ENCODE measurements at regions not wholly inside any gene's neighbourhood (a gene's known extent, or its start where the extent isn't known, plus 50 kb on each side); places are given as distances from the start of the nearest gene placed in this dataset.

DNA sequence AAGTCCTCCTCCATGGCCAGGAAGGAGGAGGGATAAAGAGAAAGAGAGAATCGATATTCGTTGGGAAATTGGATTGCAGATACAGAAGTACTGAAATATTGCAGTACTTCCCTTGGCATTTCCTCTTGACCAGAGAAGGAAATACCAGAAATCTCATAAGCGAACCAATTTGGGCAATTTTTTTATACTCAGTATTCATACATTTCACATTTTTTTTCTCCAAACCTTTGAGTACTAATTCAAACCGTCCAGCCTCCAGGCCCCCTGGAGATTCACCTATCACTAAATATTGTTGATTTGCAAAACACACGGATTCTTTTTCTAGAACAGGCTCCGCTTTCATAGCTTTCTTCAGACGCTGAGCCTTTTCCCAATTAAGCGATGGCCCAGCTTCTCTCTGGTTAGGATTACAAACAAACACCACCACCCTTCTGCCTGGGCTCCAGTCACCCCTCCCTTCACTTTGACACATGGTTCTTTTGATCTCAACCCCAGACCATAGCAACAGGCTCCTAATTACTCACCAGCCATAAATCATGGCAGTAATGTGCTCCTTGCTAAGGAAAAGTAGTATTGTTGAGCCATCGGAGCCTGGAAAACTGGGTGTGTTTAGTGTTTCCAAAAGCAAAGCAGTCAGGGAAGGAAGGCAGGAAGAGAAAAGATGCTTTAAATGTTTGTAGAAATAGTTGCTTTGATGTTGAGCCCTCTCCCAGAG lies 138.4 kb upstream of the CCDC68 start:
- H3K4me3 ChIP-seq (ENCODE audit: low read depth, low read length), result no peak overlapping the region
- no peaks in the 10 kb centered on the region for H3K27me3 ChIP-seq (ENCODE audit: control insufficient read depth, insufficient read depth, low read length)
- peak; percentile 69 for DNase-seq (ENCODE audit: low read depth)
- TF ChIP-seq, protein P1, sequence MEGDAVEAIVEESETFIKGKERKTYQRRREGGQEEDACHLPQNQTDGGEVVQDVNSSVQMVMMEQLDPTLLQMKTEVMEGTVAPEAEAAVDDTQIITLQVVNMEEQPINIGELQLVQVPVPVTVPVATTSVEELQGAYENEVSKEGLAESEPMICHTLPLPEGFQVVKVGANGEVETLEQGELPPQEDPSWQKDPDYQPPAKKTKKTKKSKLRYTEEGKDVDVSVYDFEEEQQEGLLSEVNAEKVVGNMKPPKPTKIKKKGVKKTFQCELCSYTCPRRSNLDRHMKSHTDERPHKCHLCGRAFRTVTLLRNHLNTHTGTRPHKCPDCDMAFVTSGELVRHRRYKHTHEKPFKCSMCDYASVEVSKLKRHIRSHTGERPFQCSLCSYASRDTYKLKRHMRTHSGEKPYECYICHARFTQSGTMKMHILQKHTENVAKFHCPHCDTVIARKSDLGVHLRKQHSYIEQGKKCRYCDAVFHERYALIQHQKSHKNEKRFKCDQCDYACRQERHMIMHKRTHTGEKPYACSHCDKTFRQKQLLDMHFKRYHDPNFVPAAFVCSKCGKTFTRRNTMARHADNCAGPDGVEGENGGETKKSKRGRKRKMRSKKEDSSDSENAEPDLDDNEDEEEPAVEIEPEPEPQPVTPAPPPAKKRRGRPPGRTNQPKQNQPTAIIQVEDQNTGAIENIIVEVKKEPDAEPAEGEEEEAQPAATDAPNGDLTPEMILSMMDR (IDR thresholded peaks at IDR 0.05; ENCODE audit: insufficient read depth, low read length, poor library complexity, severe bottlenecking), result no peak
- no peaks in the 10 kb centered on the region for H3K36me3 ChIP-seq (ENCODE audit: control insufficient read depth, insufficient read depth, low read length)

DNA sequence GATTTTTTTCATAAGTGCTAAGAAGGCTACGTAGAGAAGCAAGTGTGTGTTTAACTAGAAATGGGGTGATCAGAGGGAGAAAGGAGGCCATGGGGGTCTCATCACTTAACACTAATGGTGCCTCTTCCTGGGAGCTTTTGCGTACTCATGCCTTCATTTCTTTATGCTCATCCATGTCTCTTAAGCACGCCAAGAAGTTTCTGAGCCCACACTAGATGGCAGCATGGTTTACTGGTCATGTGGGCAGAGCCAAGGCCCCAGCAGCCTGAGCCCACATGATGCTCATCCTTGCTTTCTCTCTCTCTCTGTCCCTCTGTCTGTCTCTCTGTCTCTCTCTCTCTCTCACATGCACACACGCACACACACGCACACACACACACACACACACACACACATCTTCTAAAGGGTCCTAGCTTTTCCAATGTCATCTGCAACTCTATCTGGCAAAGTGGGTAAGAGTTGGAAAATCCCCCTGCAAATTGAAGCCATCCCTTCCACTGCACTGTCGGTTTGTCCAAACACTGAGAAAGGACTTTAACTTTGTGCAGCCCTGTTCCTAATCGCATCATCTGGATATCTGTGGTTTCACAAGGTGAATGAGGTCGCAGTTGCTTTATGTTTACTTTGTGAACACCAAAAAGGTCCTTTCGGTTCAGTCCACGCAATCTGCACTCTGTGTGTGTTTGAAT lies 137.1 kb upstream of the CCDC68 start:
- H3K27me3 ChIP-seq (ENCODE audit: control insufficient read depth, insufficient read depth, low read length), result no peaks in the 10 kb centered on the region
- no peak overlapping the region for H3K4me3 ChIP-seq (ENCODE audit: low read depth, low read length)
- TF ChIP-seq, protein P1 (IDR thresholded peaks at IDR 0.05; ENCODE audit: insufficient read depth, low read length, poor library complexity, severe bottlenecking), result peak; percentile 64
- no peaks in the 10 kb centered on the region for H3K36me3 ChIP-seq (ENCODE audit: control insufficient read depth, insufficient read depth, low read length)
- DNase-seq (ENCODE audit: low read depth), result no peak

DNA sequence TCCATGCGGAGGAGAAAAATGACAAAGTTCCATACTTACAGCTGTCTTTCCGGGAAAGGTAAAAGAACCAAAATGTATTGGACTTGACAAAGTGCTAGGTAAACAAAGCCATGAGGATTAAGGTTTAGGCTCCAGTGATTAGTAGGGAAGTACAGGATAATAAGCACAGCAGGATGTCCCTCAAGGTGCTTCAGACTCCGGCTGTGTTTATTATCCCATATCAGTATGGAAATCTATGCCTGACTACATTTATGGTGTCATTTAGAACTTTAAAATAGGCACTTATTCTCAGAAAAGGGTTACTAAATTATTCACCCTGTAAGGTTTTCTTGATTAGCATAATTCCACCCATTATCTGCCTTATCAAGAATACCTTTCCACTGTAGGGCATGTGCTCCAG lies 136.3 kb upstream of the CCDC68 start:
- DNase-seq (ENCODE audit: low read depth), result no peak
- Histone ChIP-seq H3K36me3 (ENCODE audit: control insufficient read depth, insufficient read depth, low read length) (no peaks in the 10 kb centered on the region), H3K4me3 (ENCODE audit: low read depth, low read length) (no peak overlapping the region)

GRCh38 chr18:55093808-55094207 lies 134.5 kb upstream of the CCDC68 start:
- no peaks in the 10 kb centered on the region for H3K27me3 ChIP-seq (ENCODE audit: control insufficient read depth, insufficient read depth, low read length)
- TF ChIP-seq, protein P1 (IDR thresholded peaks at IDR 0.05; ENCODE audit: insufficient read depth, low read length, poor library complexity, severe bottlenecking), result no peak
- no peaks in the 10 kb centered on the region for H3K36me3 ChIP-seq (ENCODE audit: control insufficient read depth, insufficient read depth, low read length)
- H3K4me3 ChIP-seq (ENCODE audit: low read depth, low read length), result no peak overlapping the region
- DNase-seq (ENCODE audit: low read depth), result no peak

More for the DNA sequence above, 136.3 kb upstream of the CCDC68 start:
- no peaks in the 10 kb centered on the region for H3K27me3 ChIP-seq (ENCODE audit: control insufficient read depth, insufficient read depth, low read length)
- TF ChIP-seq, protein P1 (IDR thresholded peaks at IDR 0.05; ENCODE audit: insufficient read depth, low read length, poor library complexity, severe bottlenecking), result no peak

DNA sequence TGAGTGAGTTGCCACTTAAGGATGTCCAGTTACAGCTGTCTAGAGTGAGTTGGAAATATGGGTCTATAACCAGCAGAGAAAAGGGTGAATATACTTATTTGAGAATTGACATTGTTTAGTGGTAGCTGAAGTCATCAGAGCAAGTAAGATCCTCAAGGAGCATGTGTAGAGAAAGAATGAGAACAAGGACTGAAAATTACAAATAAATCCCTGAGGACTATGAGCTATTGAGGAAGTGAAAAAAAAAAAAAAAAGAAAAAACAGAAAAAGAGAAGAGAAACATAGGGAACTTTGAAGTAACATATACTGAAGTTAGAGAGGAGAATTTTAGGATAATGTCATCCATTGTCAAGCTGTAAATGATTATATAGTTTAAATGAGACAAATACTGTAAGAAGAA lies 134.0 kb upstream of the CCDC68 start:
- no peak for DNase-seq (ENCODE audit: low read depth)
- Histone ChIP-seq H3K4me3 (ENCODE audit: low read depth, low read length) (no peak overlapping the region), H3K36me3 (ENCODE audit: control insufficient read depth, insufficient read depth, low read length) (no peaks in the 10 kb centered on the region), H3K27me3 (ENCODE audit: control insufficient read depth, insufficient read depth, low read length) (no peaks in the 10 kb centered on the region)
- TF ChIP-seq, protein P1 (IDR thresholded peaks at IDR 0.05; ENCODE audit: insufficient read depth, low read length, poor library complexity, severe bottlenecking), result no peak
